Activated effector memory CD4-positive, alpha-beta T cell treated with Interleukin-2 at 50 U/mL for 16 hours (primary cell): ENCODE measurements at regions not wholly inside any gene's neighbourhood (a gene's known extent, or its start where the extent isn't known, plus 50 kb on each side); places are given as distances from the start of the nearest gene placed in this dataset.

ENCODE experiments used
- DNase-seq: peaks from one replicate; pipeline ENCODE4 v3.0.0-alpha.2; 2020

- DNase-seq, result no peak
These were observed 91.9 kb upstream of the PRR5 start for GRCh38 chr22:44610071-44610470.

- DNase-seq, result no peak
These were observed 92.5 kb upstream of the PRR5 start for GRCh38 chr22:44609400-44609988.

DNA sequence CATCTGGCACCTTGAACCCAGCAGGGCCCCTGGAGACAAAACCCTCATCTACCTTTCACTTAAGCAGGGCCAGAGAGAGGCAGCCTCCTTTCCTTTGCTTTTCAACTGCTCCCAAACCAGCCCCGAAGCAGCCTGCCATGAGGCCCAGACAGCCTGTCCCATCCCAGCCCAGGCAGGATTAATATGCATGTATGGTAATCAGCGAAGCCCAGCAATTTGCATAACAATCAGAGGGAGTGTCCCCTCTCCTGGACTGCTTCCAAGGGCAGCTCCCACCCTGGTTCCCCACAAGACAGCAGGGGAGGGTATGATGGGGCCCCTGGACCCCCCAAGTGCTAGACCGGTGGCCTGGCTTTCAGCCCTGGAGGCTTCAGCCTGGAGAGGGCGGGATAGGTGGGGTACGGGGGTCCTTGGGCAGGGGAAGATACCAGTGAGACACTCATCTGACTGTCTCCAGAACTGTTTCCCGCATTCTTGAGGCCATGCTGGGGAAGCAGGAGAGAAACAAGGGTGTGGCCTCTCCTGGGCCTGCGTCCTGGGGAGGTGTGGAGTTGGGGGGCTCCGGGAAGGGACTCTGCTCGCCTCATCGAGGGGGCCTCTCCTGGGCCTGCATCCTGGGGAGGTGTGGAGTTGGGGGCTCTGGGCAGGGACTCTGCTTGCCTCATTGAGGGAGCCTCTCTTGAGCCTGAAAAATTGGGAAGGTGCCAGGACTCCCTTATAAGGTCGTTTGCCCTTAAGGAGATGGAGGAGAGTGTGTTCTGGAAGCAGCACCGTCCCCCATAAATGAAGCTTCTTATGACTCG lies 93.2 kb upstream of the PRR5 start:
- no peak for DNase-seq

GRCh38 chr22:44606126-44606525 lies 95.9 kb upstream of the PRR5 start:
- no peak for DNase-seq

DNA sequence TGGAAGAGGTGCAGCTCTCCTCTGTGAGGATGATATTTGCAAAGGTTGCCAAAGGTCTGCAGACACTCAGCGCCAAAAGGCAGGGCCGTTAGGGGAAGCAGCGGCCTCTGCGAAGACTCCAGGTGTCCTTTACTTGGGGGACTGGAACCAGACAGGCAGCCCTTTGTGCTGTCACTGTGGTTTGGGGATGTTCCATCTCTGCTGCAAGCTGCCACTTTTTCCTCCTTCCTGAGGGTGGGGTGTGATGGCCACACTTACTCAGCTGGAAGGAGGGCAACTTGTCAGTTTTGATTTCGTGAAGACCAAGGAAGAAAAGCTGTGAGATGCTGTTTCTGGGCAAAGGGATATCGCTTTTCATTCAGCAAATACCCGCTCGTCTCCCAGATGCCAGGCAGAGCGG lies 96.5 kb upstream of the PRR5 start:
- DNase-seq, result no peak

DNA sequence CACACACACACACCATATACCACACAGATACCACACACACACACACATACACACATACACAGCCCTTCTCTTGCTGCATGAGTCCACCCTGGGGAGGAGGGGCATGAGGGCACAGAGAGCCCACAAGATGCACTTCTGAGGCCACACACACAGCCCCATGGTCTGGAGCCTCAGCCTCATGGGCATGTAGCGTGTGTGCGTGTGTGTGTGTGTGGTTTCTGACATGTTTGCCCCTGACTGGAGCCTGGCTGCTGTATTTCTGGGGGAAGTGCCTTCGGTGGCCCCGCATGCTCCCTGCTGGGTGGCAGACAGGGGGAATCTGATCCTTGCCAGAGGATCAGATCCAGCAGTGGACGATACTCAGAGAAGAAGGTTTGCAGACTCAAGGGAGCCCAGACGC lies 97.0 kb upstream of the PRR5 start:
- no peak for DNase-seq

DNA sequence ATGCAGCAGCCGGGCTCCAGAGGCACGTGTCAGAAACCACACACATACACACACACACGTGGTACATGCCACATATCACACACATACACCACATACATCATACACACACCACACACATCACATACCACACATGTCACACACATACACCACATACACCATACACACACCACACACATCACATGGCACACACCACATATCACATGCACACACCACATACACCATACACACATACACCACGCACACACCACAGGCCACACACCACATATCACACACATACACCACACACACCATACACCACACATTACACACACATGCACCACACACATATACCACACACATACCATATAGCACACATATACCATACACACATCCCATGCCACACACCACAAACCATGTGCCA lies 97.5 kb upstream of the PRR5 start:
- no peak for DNase-seq

- no peak for DNase-seq
These were observed 98.2 kb upstream of the PRR5 start for GRCh38 chr22:44603767-44604166.

GRCh38 chr22:44601725-44602124 lies 100.3 kb upstream of the PRR5 start:
- DNase-seq, result no peak

GRCh38 chr22:44601189-44601588 lies 100.8 kb upstream of the PRR5 start:
- DNase-seq, result no peak

- no peak for DNase-seq
These were observed 101.7 kb upstream of the PRR5 start for GRCh38 chr22:44600207-44600785.

DNA sequence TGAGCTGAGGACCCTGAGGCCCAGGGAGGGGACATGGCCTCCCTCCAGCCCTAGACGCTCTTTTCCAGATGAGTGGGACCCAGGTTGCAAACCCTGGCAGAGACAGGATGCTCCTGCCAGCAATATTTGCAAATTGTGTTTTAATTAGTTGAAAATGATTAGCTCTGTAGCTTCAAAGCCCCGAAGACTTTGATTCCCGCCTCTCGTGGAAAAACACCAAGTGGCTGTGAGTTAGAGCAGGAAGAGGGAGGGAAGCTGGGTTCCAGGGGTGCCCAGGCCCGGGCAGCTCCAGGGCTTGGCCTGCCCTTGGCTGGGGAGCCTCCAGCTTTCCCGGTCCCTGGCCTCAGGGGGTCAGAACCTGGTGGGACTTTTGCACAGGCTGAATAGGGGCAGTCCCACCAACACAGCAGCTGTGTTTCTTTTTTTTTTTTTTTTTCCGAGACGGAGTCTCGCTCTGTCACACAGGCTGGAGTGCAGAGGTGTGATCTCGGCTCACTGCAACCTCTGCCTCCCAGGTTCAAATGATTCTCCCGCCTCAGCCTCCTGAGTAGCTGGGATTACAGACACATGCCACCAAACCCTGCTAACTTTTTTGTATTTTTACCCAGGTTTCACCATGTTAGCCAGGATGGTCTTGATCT lies 101.6 kb upstream of the RTL6 start:
- DNase-seq, result no peak

- no peak for DNase-seq
These were observed 101.1 kb upstream of the RTL6 start for GRCh38 chr22:44599084-44599483.

GRCh38 chr22:44597616-44598015 lies 99.6 kb upstream of the RTL6 start:
- no peak for DNase-seq

GRCh38 chr22:44596396-44597125 lies 98.5 kb upstream of the RTL6 start:
- DNase-seq, result no peak

DNA sequence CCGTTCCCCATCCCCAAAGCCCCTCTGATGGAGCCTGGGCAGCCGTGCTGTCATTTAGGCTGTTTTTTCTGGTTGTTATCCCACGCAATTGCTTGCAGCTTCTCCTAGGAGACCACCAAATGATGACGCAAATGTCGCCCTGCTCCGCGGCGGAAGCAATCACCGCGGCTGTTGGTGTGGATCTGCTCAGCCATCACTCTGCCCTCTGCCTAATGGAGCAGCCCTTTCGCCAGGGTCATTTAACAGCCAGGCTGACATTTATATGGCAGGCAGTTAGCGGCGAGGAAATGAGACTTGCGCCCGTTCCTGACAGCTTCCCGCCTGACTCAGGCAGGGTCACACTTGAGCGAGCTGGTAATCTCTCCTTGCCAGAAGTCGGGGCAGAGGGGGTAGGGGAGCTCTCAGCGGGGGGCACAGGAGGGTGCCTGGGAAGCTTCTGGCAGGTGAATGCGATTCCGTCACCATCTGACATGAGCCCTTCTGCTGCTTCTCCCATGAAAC lies 97.9 kb upstream of the RTL6 start:
- no peak for DNase-seq

DNA sequence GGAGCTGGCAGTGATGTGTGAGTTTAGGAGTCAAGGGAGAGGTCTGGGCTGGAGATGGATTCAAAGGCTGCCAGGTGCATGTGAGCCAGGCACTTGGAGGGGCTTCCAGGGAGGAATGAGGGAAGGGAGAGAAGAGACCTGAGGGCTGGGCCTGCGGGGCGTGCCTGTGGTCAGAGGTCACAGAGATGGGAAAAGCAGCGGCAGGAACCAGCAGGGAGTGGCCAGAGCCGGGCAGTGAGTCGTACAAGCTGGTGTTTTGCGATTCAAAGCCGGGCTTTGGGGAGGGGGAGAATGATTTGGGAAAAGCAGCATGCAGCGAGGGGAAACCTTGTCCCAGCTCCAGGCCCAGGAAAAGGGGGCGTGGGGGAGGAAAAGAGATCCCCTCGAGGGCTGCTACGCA lies 96.9 kb upstream of the RTL6 start:
- no peak for DNase-seq

DNA sequence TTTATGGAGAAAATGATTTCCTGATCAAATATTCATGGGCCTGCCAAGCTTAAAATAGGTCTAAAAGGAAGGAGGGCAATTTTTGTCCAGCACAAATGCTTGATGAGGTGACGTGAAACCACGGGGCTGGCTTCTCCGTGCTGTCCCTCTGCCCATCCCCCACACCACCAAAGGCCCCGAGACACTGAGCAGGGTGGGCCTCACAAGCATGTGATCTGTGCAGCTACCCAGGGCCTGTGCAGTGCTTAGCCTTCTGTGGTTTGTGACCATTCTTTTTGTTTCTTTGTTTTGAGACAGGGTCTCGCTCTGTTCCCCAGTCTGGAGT lies 94.8 kb upstream of the RTL6 start:
- no peak for DNase-seq

GRCh38 chr22:44592126-44592823 lies 94.2 kb upstream of the RTL6 start:
- no peak for DNase-seq

- DNase-seq, result no peak
These were observed 93.2 kb upstream of the RTL6 start for GRCh38 chr22:44591146-44591790.

DNA sequence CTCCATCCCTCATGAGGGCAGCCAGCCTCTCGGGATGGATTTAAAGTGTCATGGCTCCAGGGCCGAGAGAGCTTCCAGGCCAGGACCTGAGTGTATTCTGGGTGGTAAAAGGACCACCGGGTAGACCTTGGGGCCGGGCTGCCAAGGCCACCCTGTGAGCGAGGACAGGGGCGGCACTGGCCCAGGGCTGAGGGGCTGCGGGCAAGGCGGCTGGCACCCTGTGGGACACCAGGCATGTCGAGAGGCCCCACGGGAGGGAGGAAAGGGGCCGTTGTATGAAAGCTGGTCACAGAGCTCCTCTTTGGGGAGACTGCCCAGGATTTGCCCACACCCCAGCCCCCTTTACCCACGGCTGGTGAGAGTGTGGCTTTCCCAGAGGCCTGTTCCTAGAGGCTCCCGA lies 92.3 kb upstream of the RTL6 start:
- DNase-seq, result no peak

- no peak for DNase-seq
These were observed 91.8 kb upstream of the RTL6 start for GRCh38 chr22:44589831-44590230.
